ENCODE measurements at regions not wholly inside any gene's neighbourhood (a gene's known extent, or its start where the extent isn't known, plus 50 kb on each side); places are given as distances from the start of the nearest gene placed in this dataset.

GRCh38 chr2:74735564-74735963 is 81.5 kb downstream of the SEMA4F start:
- no peak for TF ChIP-seq CTCF (IDR thresholded peaks at IDR 0.05)
- no peak for TF ChIP-seq POLR2AphosphoS5 (IDR thresholded peaks at IDR 0.05; ENCODE audit: low read depth, low read length)
- TF ChIP-seq REST (IDR thresholded peaks at IDR 0.05; ENCODE audit: insufficient read depth in 1 of 2, low read depth in 2 of 2, low read length in 1 of 2) = no peak
- no peak for TF ChIP-seq SIN3A (IDR thresholded peaks at IDR 0.05; ENCODE audit: borderline replicate concordance, insufficient read depth, low read depth, low read length)
- no peak for TF ChIP-seq TCF7L2 (IDR thresholded peaks at IDR 0.05; ENCODE audit: low read depth, low read length)
